Smooth muscle cell (in vitro differentiated cells): ENCODE measurements at regions not wholly inside any gene's neighbourhood (a gene's known extent, or its start where the extent isn't known, plus 50 kb on each side); places are given as distances from the start of the nearest gene placed in this dataset.
"Not testable (repeated sequence)": the region's sequence is repeated elsewhere in the genome, so short reads cannot be mapped to it uniquely, and the experiment has no call there.

ENCODE experiments used
- DNase-seq: peaks from one replicate; lab custom pipeline; 2025; ENCODE audit not compliant: unreplicated experiment; lab: John Stamatoyannopoulos, UW
- H2AFZ ChIP-seq: fragments of 200-600 bp; sonication (generic); 2 replicates; pipeline ENCODE4 v1.6.0; 2016; ENCODE audit warnings: antibody characterized with exemption, low read depth, mild to moderate bottlenecking
- H3F3A ChIP-seq: fragments of 200-600 bp; sonication (generic); 2 replicates; pipeline ENCODE4 v1.6.0; 2017; ENCODE audit warnings: antibody characterized with exemption, low read depth
- H3K27ac ChIP-seq: fragments of 200-600 bp; sonication (generic); 2 replicates; pipeline ENCODE4 v1.5.1; 2016; ENCODE audit warnings: low read depth, mild to moderate bottlenecking
- H3K27me3 ChIP-seq: fragments of 200-600 bp; sonication (generic); 2 replicates; pipeline ENCODE4 v1.6.1; 2016; ENCODE audit warnings: low read depth, mild to moderate bottlenecking
- H3K36me3 ChIP-seq: fragments of 200-600 bp; sonication (generic); 2 replicates; pipeline ENCODE4 v1.5.1; 2016; ENCODE audit warnings: low read depth
- H3K4me1 ChIP-seq: fragments of 200-600 bp; sonication (generic); 2 replicates; pipeline ENCODE4 v1.5.1; 2016; ENCODE audit warnings: low read depth
- H3K4me2 ChIP-seq: fragments of 200-600 bp; sonication (generic); 2 replicates; pipeline ENCODE4 v1.6.0; 2016; ENCODE audit warnings: mild to moderate bottlenecking
- H3K4me3 ChIP-seq: fragments of 200-600 bp; sonication (generic); 2 replicates; pipeline ENCODE4 v1.5.1; 2016; ENCODE audit warnings: mild to moderate bottlenecking
- H3K79me2 ChIP-seq: fragments of 200-600 bp; sonication (generic); 2 replicates; pipeline ENCODE4 v1.6.0; 2016; ENCODE audit warnings: low read depth, mild to moderate bottlenecking
- H3K9ac ChIP-seq: fragments of 200-600 bp; sonication (generic); 2 replicates; pipeline ENCODE4 v1.6.0; 2016; ENCODE audit warnings: low read depth
- H3K9me3 ChIP-seq: fragments of 200-600 bp; sonication (generic); replicated peaks from 2 replicates; pipeline ENCODE4 v1.5.1; 2016; ENCODE audit warnings: low read depth
- H4K20me1 ChIP-seq: fragments of 200-600 bp; sonication (generic); 2 replicates; pipeline ENCODE4 v1.6.0; 2016; ENCODE audit warnings: low read depth
- WGBS: methylation state at CpG from one replicate; pipeline ENCODE4 v1.1.7; 2016; ENCODE audit warnings: low lambda C conversion rate; 5-methylcytosine and 5-hydroxymethylcytosine counted together

DNA sequence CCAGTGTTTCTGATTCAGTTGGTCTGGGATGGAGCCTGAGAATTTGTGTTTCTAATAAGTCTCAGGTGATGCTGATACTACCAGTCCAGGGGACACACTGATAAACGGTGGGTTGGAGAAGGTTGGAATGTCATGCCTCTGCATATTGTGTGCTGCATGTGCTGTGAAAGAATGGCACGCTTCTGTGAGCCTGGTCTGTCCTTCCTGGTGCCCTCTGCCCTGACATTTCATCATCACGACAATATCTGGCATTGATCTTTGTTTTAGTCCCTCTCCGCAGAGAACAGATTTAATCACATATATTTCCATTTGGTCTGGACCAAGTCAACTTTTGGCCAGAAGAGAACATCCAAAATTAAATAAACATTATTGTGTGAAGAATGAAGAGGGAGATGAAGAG lies 207.0 kb downstream of the BCL2L11 start:
- not testable (repeated sequence) for H3K27me3 ChIP-seq, H3F3A ChIP-seq, H3K27ac ChIP-seq, DNase-seq, H3K79me2 ChIP-seq, H3K36me3 ChIP-seq, H2AFZ ChIP-seq, H3K4me3 ChIP-seq, H3K9me3 ChIP-seq, H3K4me2 ChIP-seq, H4K20me1 ChIP-seq, H3K9ac ChIP-seq, H3K4me1 ChIP-seq
- WGBS = no CpG with 5 or more reads among the region's 4 CpGs

DNA sequence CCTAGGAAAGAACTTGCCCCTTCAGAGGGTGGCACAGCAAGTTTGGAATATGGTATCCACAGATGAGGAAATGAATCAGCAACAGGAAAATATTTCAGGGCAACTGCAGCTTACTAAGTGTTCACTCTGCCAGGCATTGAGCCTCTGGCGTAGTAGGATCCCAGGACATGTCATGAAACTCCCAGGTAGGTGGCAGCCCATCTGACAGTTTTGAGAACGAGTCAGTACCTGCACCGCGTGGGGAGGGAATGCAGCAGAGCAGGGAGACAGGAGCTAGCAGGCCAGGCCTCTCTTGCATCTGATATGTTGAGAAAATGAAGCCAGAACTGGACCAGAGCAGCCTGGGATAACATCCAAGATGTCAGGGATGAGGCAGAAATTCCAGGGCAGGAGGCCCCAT lies 208.6 kb downstream of the BCL2L11 start:
- not testable (repeated sequence) for H3K4me3 ChIP-seq, H3K36me3 ChIP-seq, H3K9ac ChIP-seq, H3K79me2 ChIP-seq, H3K4me1 ChIP-seq, H3K4me2 ChIP-seq, DNase-seq, H3F3A ChIP-seq, H3K27ac ChIP-seq, H3K27me3 ChIP-seq, H4K20me1 ChIP-seq, H2AFZ ChIP-seq, H3K9me3 ChIP-seq
- no CpG with 5 or more reads among the region's 4 CpGs for WGBS

DNA sequence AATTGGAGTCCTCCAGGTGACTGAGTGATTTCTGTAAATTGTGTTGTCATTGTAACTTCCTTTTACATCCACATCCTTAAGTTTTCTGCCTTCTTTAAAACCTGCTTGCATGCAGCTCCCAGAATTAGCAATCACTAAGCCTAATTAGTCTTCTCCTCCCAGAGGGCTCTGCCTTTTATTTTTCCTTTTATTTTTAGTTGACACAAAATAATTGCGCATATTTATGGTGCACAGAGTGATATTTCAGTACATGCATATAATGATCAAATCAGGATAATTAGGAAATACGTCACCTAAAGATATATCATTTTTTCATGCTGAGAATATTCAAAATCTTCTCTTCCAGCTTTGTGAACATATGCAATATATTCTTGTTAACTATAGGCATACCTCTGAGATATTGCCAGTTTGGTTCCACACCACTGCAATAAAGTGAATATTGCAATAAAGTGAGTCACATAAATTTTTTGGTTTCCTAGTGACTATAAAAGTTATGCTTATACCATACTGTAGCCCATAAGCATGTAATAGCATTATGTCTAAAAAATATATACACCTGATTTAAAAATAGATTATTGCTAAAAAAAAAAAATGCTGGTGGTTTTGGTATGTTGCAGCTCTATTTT lies 210.5 kb downstream of the BCL2L11 start:
- not testable (repeated sequence) for H4K20me1 ChIP-seq, H3K9ac ChIP-seq, DNase-seq, H3K4me3 ChIP-seq, H3F3A ChIP-seq, H3K9me3 ChIP-seq, H3K4me2 ChIP-seq, H3K79me2 ChIP-seq, H3K4me1 ChIP-seq, H3K27me3 ChIP-seq, H3K36me3 ChIP-seq, H3K27ac ChIP-seq, H2AFZ ChIP-seq
- WGBS = 98% methylated on average over 2 of the region's 2 CpGs

DNA sequence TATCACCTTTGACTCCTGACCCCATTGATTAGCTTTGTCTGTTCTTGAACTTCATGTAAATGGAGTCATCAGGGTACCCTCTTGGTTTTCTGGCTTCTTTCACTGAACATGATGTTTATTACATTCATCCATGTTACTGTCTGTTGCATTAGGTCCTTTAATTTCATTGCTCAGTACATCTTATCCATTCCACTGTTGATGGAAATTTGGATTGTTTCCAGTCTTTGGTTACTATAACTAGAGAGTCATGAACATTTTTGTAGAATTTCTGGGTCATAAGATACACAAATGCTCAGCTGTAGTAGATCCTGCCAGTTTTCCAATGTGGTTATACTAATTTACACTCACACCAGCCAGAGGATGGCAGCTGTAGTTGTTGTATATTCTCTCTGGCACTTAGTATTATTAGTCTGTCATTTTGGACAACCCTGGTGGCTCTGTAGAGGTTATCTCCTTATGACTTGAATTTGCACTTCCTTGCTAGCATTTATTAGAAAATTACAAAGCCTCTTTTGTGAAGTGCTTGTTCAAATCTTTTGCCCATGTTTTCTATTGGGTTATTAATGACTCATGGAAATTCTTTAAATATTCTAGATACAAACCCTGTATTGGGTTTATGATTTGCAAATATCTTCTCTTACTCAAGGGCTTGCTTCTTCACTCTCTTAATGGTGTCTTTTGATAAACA lies 214.7 kb downstream of the BCL2L11 start:
- not testable (repeated sequence) for H3K9ac ChIP-seq

DNA sequence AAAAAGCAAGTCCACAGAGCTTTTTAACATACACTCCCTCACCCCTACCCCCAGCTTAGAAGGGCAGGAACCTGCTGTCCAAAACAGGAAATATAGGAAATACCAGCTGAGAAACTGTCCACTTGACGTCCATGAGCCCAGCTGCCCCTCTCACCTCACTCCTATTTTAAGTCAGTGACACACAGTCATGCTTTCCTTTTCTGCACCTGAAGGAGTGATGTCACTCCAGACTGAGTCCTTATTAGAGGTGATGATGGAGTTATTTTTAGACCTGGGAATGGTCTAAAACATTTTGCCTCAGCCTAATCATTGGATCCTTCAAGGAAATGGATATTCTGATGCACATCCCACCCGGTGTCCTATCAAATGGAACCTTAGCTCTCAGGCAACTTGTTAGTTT lies 217.8 kb downstream of the BCL2L11 start:
- H3F3A ChIP-seq, H3K27me3 ChIP-seq, H3K36me3 ChIP-seq, H3K4me2 ChIP-seq, H3K4me3 ChIP-seq, H4K20me1 ChIP-seq, H3K9ac ChIP-seq, H3K9me3 ChIP-seq, H3K4me1 ChIP-seq, H2AFZ ChIP-seq, H3K27ac ChIP-seq, H3K79me2 ChIP-seq, DNase-seq: not testable (repeated sequence)
- WGBS = no CpG with 5 or more reads among the region's 2 CpGs

More for the DNA sequence above, 214.7 kb downstream of the BCL2L11 start:
- not testable (repeated sequence) for H3K36me3 ChIP-seq, H3K4me1 ChIP-seq, H4K20me1 ChIP-seq, H3F3A ChIP-seq, H2AFZ ChIP-seq, H3K4me3 ChIP-seq, H3K9me3 ChIP-seq, H3K4me2 ChIP-seq, DNase-seq, H3K27ac ChIP-seq, H3K27me3 ChIP-seq, H3K79me2 ChIP-seq

DNA sequence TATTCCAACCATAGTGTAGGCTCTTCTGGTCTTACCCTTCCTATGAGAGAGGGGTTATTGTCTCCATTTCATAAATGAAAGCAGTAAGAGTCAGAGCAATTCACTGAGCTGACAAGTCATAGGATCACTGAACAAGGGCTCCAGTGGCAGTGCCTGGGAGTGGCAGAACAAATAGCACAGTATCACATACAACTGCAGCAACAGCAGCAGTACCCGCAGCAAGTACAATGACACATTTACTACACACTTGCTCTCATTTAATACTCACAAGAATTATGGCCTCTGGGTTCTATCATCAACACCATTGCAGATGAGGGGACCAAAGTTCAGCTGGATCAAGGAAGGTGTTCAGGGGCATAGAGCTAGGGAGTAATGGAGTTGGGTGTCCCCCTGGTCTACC lies 218.8 kb downstream of the BCL2L11 start:
- H4K20me1 ChIP-seq, H3K4me2 ChIP-seq, DNase-seq, H2AFZ ChIP-seq, H3K27ac ChIP-seq, H3K36me3 ChIP-seq, H3K9ac ChIP-seq, H3K79me2 ChIP-seq, H3K4me1 ChIP-seq, H3F3A ChIP-seq, H3K4me3 ChIP-seq, H3K9me3 ChIP-seq, H3K27me3 ChIP-seq: not testable (repeated sequence)
- WGBS = 100% methylated on average over 1 of the region's 1 CpG

DNA sequence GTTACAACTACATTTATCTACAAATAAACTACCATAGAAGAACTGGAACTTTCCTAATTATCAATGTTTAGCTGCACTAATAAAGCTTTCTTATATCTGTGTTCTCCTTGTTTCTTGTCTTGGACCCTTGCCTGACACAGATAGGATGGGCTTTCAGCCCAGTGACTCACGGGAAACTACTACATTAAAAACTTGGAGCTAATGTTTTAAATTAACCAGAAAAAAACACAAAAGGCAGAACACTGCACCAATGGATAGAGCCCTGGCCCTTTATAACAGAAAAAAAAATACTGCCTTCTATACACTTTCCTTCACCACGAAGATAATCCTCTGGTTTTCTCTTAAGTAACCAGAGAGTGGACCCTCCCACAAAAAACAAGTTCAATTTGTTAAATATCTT lies 223.9 kb downstream of the BCL2L11 start:
- WGBS = 27% methylated on average over 2 of the region's 2 CpGs
- not testable (repeated sequence) for DNase-seq, H3K27me3 ChIP-seq, H3K36me3 ChIP-seq, H3K4me3 ChIP-seq, H3K4me1 ChIP-seq, H2AFZ ChIP-seq, H3K79me2 ChIP-seq, H3K9ac ChIP-seq, H4K20me1 ChIP-seq, H3K4me2 ChIP-seq, H3K9me3 ChIP-seq, H3F3A ChIP-seq
- H3K27ac ChIP-seq = peak overlapping the region; percentile 42

DNA sequence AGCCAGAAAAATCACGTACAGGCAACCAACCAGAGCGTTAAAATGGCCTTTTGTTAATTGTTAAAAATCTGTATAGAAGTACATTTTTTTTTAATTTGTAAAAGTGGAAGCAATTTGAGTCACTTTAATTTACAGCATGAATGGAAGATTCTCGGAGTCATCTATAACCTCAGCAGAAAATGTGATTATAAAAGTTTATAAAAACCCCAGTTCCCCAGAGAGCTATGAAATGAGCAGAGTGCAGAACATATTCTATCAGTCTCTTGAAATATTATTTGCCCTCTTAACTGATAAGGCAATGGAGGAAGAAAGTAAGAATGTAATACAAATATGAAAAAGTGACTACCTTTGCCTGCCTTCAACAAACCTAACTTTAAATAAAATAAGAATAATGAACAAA lies 224.7 kb downstream of the BCL2L11 start:
- 67% methylated on average over 1 of the region's 3 CpGs for WGBS
- H3K4me1 ChIP-seq = not testable (repeated sequence)

More for the DNA sequence above, 224.7 kb downstream of the BCL2L11 start:
- H3K27ac ChIP-seq = peak overlapping the region; percentile 57
- peak overlapping the region; percentile 35 for H3K4me2 ChIP-seq
- H2AFZ ChIP-seq, H3K4me3 ChIP-seq, H4K20me1 ChIP-seq, H3K9ac ChIP-seq, H3F3A ChIP-seq, H3K9me3 ChIP-seq, DNase-seq, H3K79me2 ChIP-seq, H3K27me3 ChIP-seq, H3K36me3 ChIP-seq: not testable (repeated sequence)
